Left lung (tissue), 4 donors: ENCODE measurements at regions not wholly inside any gene's neighbourhood (a gene's known extent, or its start where the extent isn't known, plus 50 kb on each side); places are given as distances from the start of the nearest gene placed in this dataset.

Source experiments
- ATAC-seq: fragments of 200-7000 bp; cut with Tn5 transposase; one replicate; pipeline ENCODE4 v1.9.1; 2020; ENCODE audit warnings: moderate library complexity
- DNase-seq, 4 donors: peaks; one replicate each; pipeline ENCODE4 v3.0.0-alpha.2; 2013 to 2020
- H3K27ac ChIP-seq, 2 donors: fragments of 200-600 bp; sonication (generic) in 1 of 2; one replicate each; pipeline versions ENCODE4 v1.5.0 to v1.8.0; 2020 to 2021
- H3K27me3 ChIP-seq, 2 donors: fragments of 200-600 bp; sonication (generic) in 1 of 2; one replicate each; pipeline versions ENCODE4 v1.5.0 to v1.8.0; 2020 to 2021
- H3K36me3 ChIP-seq, 2 donors: fragments of 200-600 bp; sonication (generic) in 1 of 2; one replicate each; pipeline versions ENCODE4 v1.5.0 to v1.8.0; 2020 to 2021
- H3K4me1 ChIP-seq, 2 donors: fragments of 200-600 bp; one replicate each; pipeline ENCODE4 v1.8.0; 2021
- H3K4me3 ChIP-seq, 2 donors: fragments of 200-600 bp; sonication (generic) in 1 of 2; one replicate each; pipeline versions ENCODE4 v1.5.0 to v1.8.0; 2020 to 2021; ENCODE audit warnings: mild to moderate bottlenecking in 1 of 2
- H3K9me3 ChIP-seq, 2 donors: fragments of 200-600 bp; sonication (generic) in 1 of 2; one replicate each; pipeline versions ENCODE4 v1.5.0 to v1.8.0; 2020 to 2021
- CTCF ChIP-seq, 2 donors: fragments of 200-600 bp; sonication (generic) in 1 of 2; IDR thresholded peaks; one replicate each; pipeline versions ENCODE4 v1.5.0 to v1.8.0; 2021; ENCODE audit warnings: antibody characterized with exemption in 2 of 2
- intact Hi-C, 2 donors: fragments of 100-400 bp; cut with DNase I; formaldehyde crosslinking; loops; one replicate each; pipeline versions ENCODE4 v1.11.2 to v1.14.2; 2022
- donor health status: DM: no; HTN: yes; CAD: no.
- donor health status: DM: no; HTN: no; CAD: no.

DNA sequence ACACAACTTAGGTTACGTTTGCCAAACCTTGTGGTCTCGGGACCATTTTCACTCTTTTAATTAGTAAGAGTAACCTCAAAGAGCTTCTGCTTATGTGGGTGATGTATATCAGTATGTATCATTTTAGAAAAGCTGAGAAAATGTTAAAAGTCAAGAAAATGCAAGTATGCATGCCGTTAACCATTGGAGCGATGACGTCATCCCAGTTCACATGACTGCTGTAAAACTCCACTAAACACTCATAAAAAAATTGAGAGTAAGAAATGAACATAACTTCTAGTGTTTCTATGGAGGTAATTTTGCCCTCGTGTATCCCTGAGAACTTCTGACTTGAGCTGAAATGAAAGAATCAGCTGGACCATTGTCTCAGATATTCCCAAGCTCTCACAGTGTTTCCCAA lies 250.0 kb upstream of the CDH4 start:
- Histone ChIP-seq H3K4me1 (no peaks in the 10 kb centered on the region), H3K36me3 (no peaks in the 10 kb centered on the region), H3K4me3 (no peak overlapping the region), H3K9me3 (no peaks in the 10 kb centered on the region), H3K27me3 (no peaks in the 10 kb centered on the region), H3K27ac (no peak overlapping the region)
- intact Hi-C loops: no loop called here
- DNase-seq (no peak), ATAC-seq (no peak)
- TF ChIP-seq CTCF (IDR thresholded peaks at IDR 0.05): no peak

- DNase-seq (no peak), ATAC-seq (no peak)
- Histone ChIP-seq H3K36me3 (no peaks in the 10 kb centered on the region), H3K27me3 (peaks cover 0 to under 1% of the 10 kb centered on the region in 2 donors), H3K27ac (no peak overlapping the region), H3K9me3 (no peaks in the 10 kb centered on the region), H3K4me1 (no peaks in the 10 kb centered on the region), H3K4me3 (no peak overlapping the region)
- intact Hi-C loops: no loop called here
- no peak for TF ChIP-seq CTCF (IDR thresholded peaks at IDR 0.05)
These were observed 237.6 kb upstream of the CDH4 start for GRCh38 chr20:61014491-61014890.

DNA sequence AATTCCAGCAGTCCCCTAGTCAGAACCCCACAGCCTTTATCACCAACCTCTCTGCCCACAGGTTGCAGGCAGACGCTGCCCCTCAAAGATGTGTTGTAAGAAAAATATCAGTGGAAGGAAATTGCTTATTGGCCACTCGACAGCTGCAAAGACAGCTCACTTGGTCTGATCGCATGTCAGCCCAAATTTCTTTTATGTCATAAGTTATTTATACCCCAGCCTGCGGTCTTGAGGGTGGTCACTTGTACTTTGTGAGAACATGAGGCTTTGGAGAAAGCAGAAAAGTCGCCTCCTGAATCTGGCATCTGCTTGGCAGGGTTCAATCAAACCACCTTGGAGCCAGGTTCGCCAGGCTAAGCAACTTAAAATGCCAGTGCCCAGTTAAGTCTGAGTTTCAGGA lies 236.5 kb upstream of the CDH4 start:
- no peak overlapping the region for H3K4me3 ChIP-seq
- H3K27me3 ChIP-seq: no peaks in the 10 kb centered on the region
- H3K27ac ChIP-seq: no peak overlapping the region
- no peak for TF ChIP-seq CTCF (IDR thresholded peaks at IDR 0.05)
- intact Hi-C loops: no loop called here
- no peaks in the 10 kb centered on the region for H3K4me1 ChIP-seq
- H3K36me3 ChIP-seq: no peaks in the 10 kb centered on the region
- ATAC-seq (no peak), DNase-seq (no peak)
- H3K9me3 ChIP-seq: no peaks in the 10 kb centered on the region

DNA sequence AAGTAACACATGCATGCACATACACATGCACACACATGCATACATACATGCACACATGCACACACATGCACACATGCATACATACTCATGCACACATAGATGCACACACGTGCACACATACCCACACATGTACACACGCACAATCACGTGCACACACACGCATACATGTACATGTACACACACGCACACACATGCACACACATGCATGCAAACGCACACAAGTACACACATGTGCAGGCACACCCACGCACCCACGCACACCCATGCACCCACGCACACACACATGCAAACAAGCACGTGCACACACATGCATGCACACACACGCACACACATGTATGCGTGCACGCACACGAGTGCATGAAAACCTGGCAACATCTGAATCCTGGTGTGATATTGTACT lies 232.7 kb upstream of the CDH4 start:
- no peak for TF ChIP-seq CTCF (IDR thresholded peaks at IDR 0.05)
- no peak for ATAC-seq

GRCh38 chr20:61023612-61024011 lies 228.4 kb upstream of the CDH4 start:
- no peak overlapping the region for H3K27ac ChIP-seq
- peaks cover 0 to 4% of the 10 kb centered on the region in 2 donors for H3K27me3 ChIP-seq
- intact Hi-C loops: no loop called here
- H3K36me3 ChIP-seq: no peaks in the 10 kb centered on the region
- TF ChIP-seq CTCF (IDR thresholded peaks at IDR 0.05): no peak
- H3K4me3 ChIP-seq: no peak overlapping the region
- DNase-seq (peak in 1 of 4 donors; percentile 57), ATAC-seq (no peak)
- peaks cover 0 to 13% of the 10 kb centered on the region in 2 donors for H3K9me3 ChIP-seq
- H3K4me1 ChIP-seq: no peaks in the 10 kb centered on the region

More for the DNA sequence above, 232.7 kb upstream of the CDH4 start:
- intact Hi-C loops: no loop called here
- peak in 1 of 4 donors; percentile 63 for DNase-seq
- Histone ChIP-seq H3K27ac (no peak overlapping the region), H3K4me1 (no peaks in the 10 kb centered on the region), H3K36me3 (no peaks in the 10 kb centered on the region), H3K27me3 (peaks cover 0 to 4% of the 10 kb centered on the region in 2 donors), H3K9me3 (no peaks in the 10 kb centered on the region), H3K4me3 (no peak overlapping the region)
